ENCODE measurements at regions not wholly inside any gene's neighbourhood (a gene's known extent, or its start where the extent isn't known, plus 50 kb on each side); places are given as distances from the start of the nearest gene placed in this dataset.
A peak's percentile ranks its signal among the peaks of the same experiment; 100 is the strongest.

- TF ChIP-seq, protein P1, sequence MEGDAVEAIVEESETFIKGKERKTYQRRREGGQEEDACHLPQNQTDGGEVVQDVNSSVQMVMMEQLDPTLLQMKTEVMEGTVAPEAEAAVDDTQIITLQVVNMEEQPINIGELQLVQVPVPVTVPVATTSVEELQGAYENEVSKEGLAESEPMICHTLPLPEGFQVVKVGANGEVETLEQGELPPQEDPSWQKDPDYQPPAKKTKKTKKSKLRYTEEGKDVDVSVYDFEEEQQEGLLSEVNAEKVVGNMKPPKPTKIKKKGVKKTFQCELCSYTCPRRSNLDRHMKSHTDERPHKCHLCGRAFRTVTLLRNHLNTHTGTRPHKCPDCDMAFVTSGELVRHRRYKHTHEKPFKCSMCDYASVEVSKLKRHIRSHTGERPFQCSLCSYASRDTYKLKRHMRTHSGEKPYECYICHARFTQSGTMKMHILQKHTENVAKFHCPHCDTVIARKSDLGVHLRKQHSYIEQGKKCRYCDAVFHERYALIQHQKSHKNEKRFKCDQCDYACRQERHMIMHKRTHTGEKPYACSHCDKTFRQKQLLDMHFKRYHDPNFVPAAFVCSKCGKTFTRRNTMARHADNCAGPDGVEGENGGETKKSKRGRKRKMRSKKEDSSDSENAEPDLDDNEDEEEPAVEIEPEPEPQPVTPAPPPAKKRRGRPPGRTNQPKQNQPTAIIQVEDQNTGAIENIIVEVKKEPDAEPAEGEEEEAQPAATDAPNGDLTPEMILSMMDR (conservative IDR thresholded peaks at IDR 0.05; ENCODE audit: control insufficient read depth, insufficient read depth, low read depth, low read length): no peak
- peak; percentile 54 for DNase-seq (ENCODE audit: low read depth)
- H3K4me3 ChIP-seq (ENCODE audit: control insufficient read depth, low read depth, low read length): no peak overlapping the region
These were observed 122.3 kb upstream of the SIX2 start for GRCh38 chr2:45131587-45131986.

GRCh38 chr2:45130736-45131135 is 121.5 kb upstream of the SIX2 start:
- H3K4me3 ChIP-seq (ENCODE audit: control insufficient read depth, low read depth, low read length): no peak overlapping the region
- TF ChIP-seq, protein P1 (conservative IDR thresholded peaks at IDR 0.05; ENCODE audit: control insufficient read depth, insufficient read depth, low read depth, low read length): no peak
- DNase-seq (ENCODE audit: low read depth): peak; percentile 31

GRCh38 chr2:45128580-45128997 is 119.3 kb upstream of the SIX2 start:
- H3K4me3 ChIP-seq (ENCODE audit: control insufficient read depth, low read depth, low read length): no peak overlapping the region
- peak; percentile 99 for DNase-seq (ENCODE audit: low read depth)
- TF ChIP-seq, protein P1 (conservative IDR thresholded peaks at IDR 0.05; ENCODE audit: control insufficient read depth, insufficient read depth, low read depth, low read length): peak; percentile 13

DNA sequence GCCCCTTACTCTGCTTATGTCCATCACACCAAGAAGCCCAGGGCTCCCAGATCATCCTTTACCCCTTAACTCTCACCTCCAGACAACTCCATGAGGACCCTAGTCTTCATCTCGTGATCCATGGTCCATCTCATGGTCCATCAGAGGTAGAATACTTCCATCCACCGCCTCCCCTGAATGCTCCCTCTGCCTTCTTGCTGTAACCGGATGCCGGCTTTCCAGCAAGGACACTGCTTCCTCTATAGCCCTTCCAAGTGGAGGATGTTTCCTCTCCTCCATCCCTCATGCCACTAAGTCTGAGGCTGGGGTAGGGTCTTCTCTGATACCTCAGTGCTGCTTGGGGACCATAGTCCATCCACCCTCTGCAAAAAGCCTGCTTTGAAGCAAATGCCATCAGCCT is 118.6 kb upstream of the SIX2 start:
- H3K4me3 ChIP-seq (ENCODE audit: control insufficient read depth, low read depth, low read length): no peak overlapping the region
- DNase-seq (ENCODE audit: low read depth): no peak
- TF ChIP-seq, protein P1 (conservative IDR thresholded peaks at IDR 0.05; ENCODE audit: control insufficient read depth, insufficient read depth, low read depth, low read length): no peak

- DNase-seq (ENCODE audit: low read depth): no peak
- TF ChIP-seq, protein P1 (conservative IDR thresholded peaks at IDR 0.05; ENCODE audit: control insufficient read depth, insufficient read depth, low read depth, low read length): no peak
- no peak overlapping the region for H3K4me3 ChIP-seq (ENCODE audit: control insufficient read depth, low read depth, low read length)
These were observed 118.1 kb upstream of the SIX2 start for GRCh38 chr2:45127321-45127720.

- TF ChIP-seq, protein P1 (conservative IDR thresholded peaks at IDR 0.05; ENCODE audit: control insufficient read depth, insufficient read depth, low read depth, low read length): no peak
- no peak overlapping the region for H3K4me3 ChIP-seq (ENCODE audit: control insufficient read depth, low read depth, low read length)
- no peak for DNase-seq (ENCODE audit: low read depth)
These were observed 116.0 kb upstream of the SIX2 start for GRCh38 chr2:45125232-45125631.

DNA sequence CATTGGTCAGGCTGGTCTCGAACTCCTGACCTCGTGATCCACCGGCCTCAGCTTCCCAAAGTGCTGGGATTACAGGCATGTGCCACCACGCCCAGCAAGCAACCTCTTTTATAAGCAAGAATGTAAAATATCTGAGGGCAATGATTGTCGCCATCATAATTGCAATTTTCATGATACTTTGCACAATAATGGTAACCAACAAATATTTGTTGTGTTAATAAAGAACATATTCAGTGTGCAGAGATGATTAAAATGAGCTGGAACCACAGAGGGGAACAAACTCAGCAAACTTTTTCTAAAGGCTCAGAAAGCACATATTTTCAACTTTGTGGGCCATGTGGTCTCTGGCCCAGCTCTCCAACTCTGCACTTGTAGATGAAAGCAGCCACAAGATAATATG is 115.2 kb upstream of the SIX2 start:
- H3K4me3 ChIP-seq (ENCODE audit: control insufficient read depth, low read depth, low read length): no peak overlapping the region
- TF ChIP-seq, protein P1 (conservative IDR thresholded peaks at IDR 0.05; ENCODE audit: control insufficient read depth, insufficient read depth, low read depth, low read length): no peak
- no peak for DNase-seq (ENCODE audit: low read depth)
